Right lobe of liver (tissue), 6 donors: ENCODE measurements at regions not wholly inside any gene's neighbourhood (a gene's known extent, or its start where the extent isn't known, plus 50 kb on each side); places are given as distances from the start of the nearest gene placed in this dataset.
"Not testable (repeated sequence)": the region's sequence is repeated elsewhere in the genome, so short reads cannot be mapped to it uniquely, and the experiment has no call there.

Source experiments
- ATAC-seq, 4 donors: fragments of 200-7000 bp; cut with Tn5 transposase; one replicate each; pipeline ENCODE4 v1.9.1; 2020; ENCODE audit warnings: mild to moderate bottlenecking in 4 of 4, moderate library complexity in 4 of 4
- DNase-seq, 3 donors: peaks; one replicate each; pipeline ENCODE4 v3.0.0-alpha.2; 2020
- H3K27ac ChIP-seq, 3 donors: fragments of 200-600 bp; one replicate each; pipeline ENCODE4 v1.8.0; 2022
- H3K27me3 ChIP-seq, 2 donors: fragments of 200-600 bp; one replicate each; pipeline ENCODE4 v1.8.0; 2022
- H3K36me3 ChIP-seq, 4 donors: fragments of 200-600 bp; sonication (generic) in 1 of 4; one replicate each; pipeline versions ENCODE4 v1.5.1 to v1.8.0; 2017 to 2022; ENCODE audit warnings: control low read depth in 1 of 4
- H3K4me1 ChIP-seq, 4 donors: fragments of 200-600 bp; sonication (generic) in 1 of 4; one replicate each; pipeline versions ENCODE4 v1.5.1 to v1.8.0; 2017 to 2022; ENCODE audit warnings: control low read depth in 1 of 4
- H3K4me3 ChIP-seq, 3 donors: fragments of 200-600 bp; one replicate each; pipeline ENCODE4 v1.8.0; 2022
- H3K9me3 ChIP-seq, 4 donors: fragments of 200-600 bp; sonication (generic) in 1 of 4; one replicate each; pipeline versions ENCODE4 v1.5.1 to v1.8.0; 2017 to 2022; ENCODE audit warnings: control low read depth in 1 of 4
- CTCF ChIP-seq, 4 donors: fragments of 200-600 bp in 3 of 4; fragments of 450-650 bp in 1 of 4; IDR thresholded peaks; one replicate each; pipeline versions ENCODE4 v1.5.1 to v1.8.0; 2016 to 2022; ENCODE audit warnings: antibody characterized with exemption in 4 of 4, mild to moderate bottlenecking in 2 of 4
- POLR2A ChIP-seq: fragments of 450-650 bp; IDR thresholded peaks from one replicate; pipeline ENCODE4 v1.6.1; 2017; ENCODE audit warnings: antibody characterized with exemption, mild to moderate bottlenecking
- whole genome bisulfite sequencing: methylation state at CpG from one replicate; pipeline ENCODE4 v1.1.6; 2018; ENCODE audit warnings: low coverage, low lambda C conversion rate; ENCODE audit not compliant: insufficient coverage; ENCODE audit errors: missing lambda C conversion rate; 5-methylcytosine and 5-hydroxymethylcytosine counted together
- intact Hi-C, 2 donors: fragments of 100-400 bp; cut with DNase I; formaldehyde crosslinking; loops; one replicate each; pipeline versions ENCODE4 v1.11.2 to v1.14.1; 2022
- donor health status: DM: no; HTN: yes; CAD: no.
- donor health status: DM: no; HTN: no; CAD: no.
- donor health status: DM: no; HTN: no; CAD: no.
- donor health status: DM: no; HTN: yes; CAD: no.
- donor health status: DM: no; HTN: yes; CAD: no.

- intact Hi-C loops: no loop called here
- Histone ChIP-seq H3K9me3 (no peaks in the 10 kb centered on the region), H3K27ac (no peak overlapping the region), H3K36me3 (no peaks in the 10 kb centered on the region), H3K4me3 (no peak overlapping the region), H3K4me1 (no peaks in the 10 kb centered on the region), H3K27me3 (no peaks in the 10 kb centered on the region)
- 55% methylated on average over 10 of the region's 10 CpGs for WGBS
- no peak for ATAC-seq
- TF ChIP-seq CTCF (IDR thresholded peaks at IDR 0.05) (no peak), POLR2A (no peak)
- no peak for DNase-seq
These were observed 342.7 kb downstream of the SOX9 start for GRCh38 chr17:72463287-72464102.

GRCh38 chr17:72464221-72464620 is 343.4 kb downstream of the SOX9 start:
- H3K9me3 ChIP-seq, H3K27ac ChIP-seq, intact Hi-C loops, H3K36me3 ChIP-seq, H3K4me1 ChIP-seq, H3K27me3 ChIP-seq, H3K4me3 ChIP-seq, DNase-seq, ATAC-seq: not testable (repeated sequence)
- WGBS: no CpG with 5 or more reads among the region's 5 CpGs

DNA sequence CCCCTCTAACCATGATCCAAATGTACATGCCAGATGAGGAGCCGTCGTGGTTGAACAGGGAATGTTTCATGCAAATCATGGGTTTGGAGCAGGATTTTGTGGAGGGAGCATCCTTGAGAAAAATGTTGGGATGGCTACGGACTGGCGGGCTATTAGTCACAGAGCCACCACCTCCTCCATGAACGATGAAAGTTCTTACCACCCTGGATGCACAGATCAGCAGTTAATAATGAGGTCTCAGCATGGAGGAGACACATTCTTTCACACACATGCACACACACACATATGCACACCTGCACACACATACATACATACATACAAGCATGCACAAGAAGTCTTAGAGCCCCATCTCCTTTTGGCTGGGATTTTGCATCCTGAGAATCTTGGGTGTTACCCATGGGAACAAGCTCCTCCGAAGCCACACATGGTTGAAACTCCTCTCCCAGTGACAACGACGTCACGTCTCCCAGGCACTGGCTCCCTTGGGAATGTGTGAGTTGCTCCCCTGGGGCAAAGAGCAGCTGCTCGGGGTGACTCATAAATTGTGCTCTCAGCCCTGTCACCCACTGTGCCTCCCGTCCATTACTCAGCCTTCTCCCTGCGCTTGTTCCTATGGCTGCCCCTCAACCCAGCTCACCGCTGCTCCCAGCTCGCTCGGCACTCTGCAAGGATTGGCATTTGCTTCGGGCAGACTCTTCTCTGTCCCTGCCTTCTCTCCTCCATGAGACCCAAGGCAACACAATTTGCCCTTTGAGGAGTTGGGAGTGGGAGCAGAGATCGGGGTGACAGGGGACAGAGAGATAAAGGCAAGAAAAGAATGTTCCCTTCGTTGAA is 344.6 kb downstream of the SOX9 start:
- Histone ChIP-seq H3K4me1 (no peaks in the 10 kb centered on the region), H3K9me3 (no peaks in the 10 kb centered on the region), H3K27me3 (no peaks in the 10 kb centered on the region), H3K36me3 (no peaks in the 10 kb centered on the region), H3K4me3 (no peak overlapping the region), H3K27ac (no peak overlapping the region)
- TF ChIP-seq POLR2A: no peak
- TF ChIP-seq CTCF (IDR thresholded peaks at IDR 0.05): no peak
- ATAC-seq (peak in 1 of 4 donors; percentile 45), DNase-seq (no peak)
- 52% methylated on average over 12 of the region's 18 CpGs for WGBS
- intact Hi-C loops: no loop called here

DNA sequence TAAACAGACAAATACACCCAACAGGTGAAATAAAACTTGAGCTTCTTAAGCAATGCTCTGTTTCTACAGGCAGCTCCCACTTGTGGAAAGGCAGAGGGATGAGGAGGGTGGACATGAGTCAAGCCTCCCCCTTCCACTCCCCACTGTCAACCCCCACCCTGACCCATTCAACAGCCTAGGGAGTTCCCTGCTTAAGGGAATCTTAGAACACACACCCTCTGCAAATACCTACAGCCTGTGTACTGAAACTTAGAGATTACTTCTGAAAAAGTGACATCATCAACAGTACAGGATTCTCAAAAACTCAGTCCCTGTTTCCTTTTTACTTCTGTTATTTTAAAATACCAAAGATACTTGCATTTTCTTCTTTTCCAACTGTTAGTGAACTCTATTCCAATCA is 345.4 kb downstream of the SOX9 start:
- H3K9me3 ChIP-seq: no peaks in the 10 kb centered on the region
- no peak for DNase-seq
- intact Hi-C loops: no loop called here

More for the DNA sequence above, 345.4 kb downstream of the SOX9 start:
- H3K36me3 ChIP-seq: no peaks in the 10 kb centered on the region
- no peaks in the 10 kb centered on the region for H3K27me3 ChIP-seq
- H3K4me3 ChIP-seq: no peak overlapping the region
- H3K4me1 ChIP-seq: no peaks in the 10 kb centered on the region
- no peak overlapping the region for H3K27ac ChIP-seq
- no peak for ATAC-seq
- TF ChIP-seq CTCF (IDR thresholded peaks at IDR 0.05) (no peak), POLR2A (no peak)
